ENCODE measurements at regions not wholly inside any gene's neighbourhood (a gene's known extent, or its start where the extent isn't known, plus 50 kb on each side); places are given as distances from the start of the nearest gene placed in this dataset.

DNA sequence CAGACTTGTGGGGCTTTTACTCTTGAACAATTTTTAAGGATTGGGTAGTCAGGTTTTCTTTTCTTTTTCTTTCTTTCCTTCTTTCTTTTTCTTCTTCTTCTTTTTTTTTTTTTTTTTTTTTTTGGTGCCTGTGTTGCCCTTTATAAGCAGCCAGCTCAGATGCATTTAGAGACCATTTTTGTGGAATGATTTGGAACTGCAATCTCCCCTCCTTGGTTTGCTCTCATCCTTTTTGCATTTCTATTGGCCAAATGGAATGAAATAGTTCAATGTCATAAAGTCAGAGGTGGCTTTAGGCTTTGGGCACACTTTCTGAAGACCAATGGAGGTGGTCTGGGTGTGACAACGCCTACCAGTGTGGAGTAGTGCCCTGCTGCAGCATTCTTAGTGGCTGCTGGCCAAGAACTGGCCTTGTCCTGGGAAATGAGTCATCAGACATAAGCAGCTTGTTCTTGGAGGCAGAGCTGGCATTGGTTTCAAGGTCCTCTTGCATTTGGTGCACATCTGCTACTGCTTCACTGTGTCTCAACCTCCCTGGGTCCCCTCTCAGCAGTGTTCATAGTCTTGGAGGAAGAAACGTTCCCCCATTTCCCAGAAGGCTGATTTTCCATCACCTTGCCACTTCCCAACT is 84.5 kb downstream of the CT47B1 start:
- TF ChIP-seq, protein P1, sequence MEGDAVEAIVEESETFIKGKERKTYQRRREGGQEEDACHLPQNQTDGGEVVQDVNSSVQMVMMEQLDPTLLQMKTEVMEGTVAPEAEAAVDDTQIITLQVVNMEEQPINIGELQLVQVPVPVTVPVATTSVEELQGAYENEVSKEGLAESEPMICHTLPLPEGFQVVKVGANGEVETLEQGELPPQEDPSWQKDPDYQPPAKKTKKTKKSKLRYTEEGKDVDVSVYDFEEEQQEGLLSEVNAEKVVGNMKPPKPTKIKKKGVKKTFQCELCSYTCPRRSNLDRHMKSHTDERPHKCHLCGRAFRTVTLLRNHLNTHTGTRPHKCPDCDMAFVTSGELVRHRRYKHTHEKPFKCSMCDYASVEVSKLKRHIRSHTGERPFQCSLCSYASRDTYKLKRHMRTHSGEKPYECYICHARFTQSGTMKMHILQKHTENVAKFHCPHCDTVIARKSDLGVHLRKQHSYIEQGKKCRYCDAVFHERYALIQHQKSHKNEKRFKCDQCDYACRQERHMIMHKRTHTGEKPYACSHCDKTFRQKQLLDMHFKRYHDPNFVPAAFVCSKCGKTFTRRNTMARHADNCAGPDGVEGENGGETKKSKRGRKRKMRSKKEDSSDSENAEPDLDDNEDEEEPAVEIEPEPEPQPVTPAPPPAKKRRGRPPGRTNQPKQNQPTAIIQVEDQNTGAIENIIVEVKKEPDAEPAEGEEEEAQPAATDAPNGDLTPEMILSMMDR (conservative IDR thresholded peaks at IDR 0.05; ENCODE audit: low read depth, low read length) = no peak
- no peak for TF ChIP-seq EZH2 (IDR thresholded peaks at IDR 0.05; ENCODE audit: borderline replicate concordance, low read depth, low read length, poor library complexity, severe bottlenecking)

Measured in A673 (cell line).